Activated CD4-positive, alpha-beta T cell treated with anti-CD3 and anti-CD28 coated beads, Interleukin-2, amount 50 U/mL, for 16 hours (primary cell): ENCODE measurements at regions not wholly inside any gene's neighbourhood (a gene's known extent, or its start where the extent isn't known, plus 50 kb on each side); places are given as distances from the start of the nearest gene placed in this dataset.
"Not testable (repeated sequence)": the region's sequence is repeated elsewhere in the genome, so short reads cannot be mapped to it uniquely, and the experiment has no call there.

ENCODE experiments used
- DNase-seq: peaks from one replicate; pipeline ENCODE4 v3.0.0-alpha.2; 2020

DNA sequence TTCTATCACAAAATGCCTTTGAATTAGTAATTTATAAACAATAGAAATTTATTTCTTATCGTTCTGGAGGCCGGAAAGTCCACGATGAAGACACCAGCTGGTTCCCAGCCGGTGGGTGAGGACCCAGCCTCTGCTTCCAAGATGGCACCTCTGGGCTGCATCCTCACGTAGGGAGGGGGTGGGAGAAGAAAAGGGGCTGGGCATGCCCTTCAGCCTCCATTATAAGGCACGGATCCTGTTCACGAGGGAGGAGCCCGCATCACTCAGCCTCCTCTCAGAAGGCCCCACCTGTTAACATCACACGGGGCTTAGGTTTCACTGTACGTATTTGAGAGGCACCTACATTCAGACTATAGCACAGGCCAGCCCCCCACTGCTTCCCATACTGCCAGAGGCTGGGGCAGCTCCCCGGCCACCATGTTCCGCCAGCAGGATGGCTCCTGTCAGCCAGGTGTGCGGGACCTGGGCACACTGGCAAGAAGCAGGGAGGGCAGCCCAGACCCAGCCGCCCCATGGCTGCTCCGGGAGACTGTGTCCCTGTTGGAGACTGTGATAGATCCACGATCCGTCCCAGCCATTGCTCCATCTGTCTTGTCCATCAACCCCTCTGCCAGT lies 131.6 kb downstream of the SOX1 start:
- no peak for DNase-seq

GRCh38 chr13:112200200-112200599 lies 133.3 kb downstream of the SOX1 start:
- no peak for DNase-seq

GRCh38 chr13:112202266-112202665 lies 135.3 kb downstream of the SOX1 start:
- no peak for DNase-seq

- no peak for DNase-seq
These were observed 136.0 kb downstream of the SOX1 start for GRCh38 chr13:112202966-112203365.

DNA sequence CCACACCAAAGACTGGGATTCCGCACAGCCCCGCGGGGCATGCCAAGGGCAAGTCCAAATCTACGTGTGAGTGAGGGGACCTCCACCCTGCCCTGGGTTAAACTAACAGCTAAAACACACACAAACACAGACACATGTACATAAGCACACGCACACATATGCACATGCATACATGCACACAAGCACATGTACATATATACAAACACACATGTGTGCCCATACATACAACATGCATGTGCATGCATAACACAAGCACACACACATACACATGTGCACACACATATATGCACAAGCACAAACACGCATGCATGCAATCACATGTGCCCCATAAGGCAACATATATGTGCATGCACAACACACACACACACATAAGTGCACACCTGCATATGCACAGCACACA lies 136.7 kb downstream of the SOX1 start:
- no peak for DNase-seq

GRCh38 chr13:112204346-112205327 lies 137.7 kb downstream of the SOX1 start:
- no peak for DNase-seq

DNA sequence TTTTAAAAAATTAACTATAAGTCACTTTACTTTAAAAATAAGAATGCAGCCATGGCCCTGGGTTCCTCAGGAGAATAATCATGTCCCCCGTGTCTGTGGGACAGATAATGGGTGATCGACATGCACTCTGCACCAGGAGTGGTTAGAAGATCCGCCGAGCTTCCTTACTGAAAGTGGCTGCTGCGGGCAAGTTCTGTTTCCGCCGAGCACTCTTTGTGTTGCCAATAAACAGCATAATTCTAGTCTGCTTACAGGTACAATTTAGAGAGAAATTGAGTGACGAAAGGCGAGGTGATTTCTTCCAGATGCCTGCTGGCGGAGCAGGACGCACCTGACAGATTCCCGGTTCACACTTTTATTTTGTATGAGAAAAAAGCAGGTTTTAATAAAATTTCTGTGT lies 139.0 kb downstream of the SOX1 start:
- no peak for DNase-seq

DNA sequence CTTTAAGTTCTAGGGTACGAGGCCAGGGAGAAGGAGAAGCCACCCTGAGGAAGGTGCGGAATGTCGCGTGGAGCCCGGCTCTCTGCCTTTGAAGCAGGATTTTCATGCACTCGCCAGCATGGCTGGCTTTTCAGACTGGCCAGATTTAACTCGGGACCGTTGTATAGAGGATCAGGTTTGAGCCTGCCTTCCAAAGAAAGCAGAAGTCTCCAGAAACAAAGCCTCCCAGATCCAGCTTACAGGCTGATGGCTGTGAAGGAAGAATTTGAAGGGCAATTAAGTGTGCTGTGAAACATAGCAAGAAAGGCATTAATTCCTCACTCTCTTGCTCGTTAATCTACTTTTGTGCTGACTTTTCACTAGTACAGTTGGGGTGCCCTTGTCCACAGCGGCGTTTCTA lies 140.2 kb downstream of the SOX1 start:
- DNase-seq: no peak

DNA sequence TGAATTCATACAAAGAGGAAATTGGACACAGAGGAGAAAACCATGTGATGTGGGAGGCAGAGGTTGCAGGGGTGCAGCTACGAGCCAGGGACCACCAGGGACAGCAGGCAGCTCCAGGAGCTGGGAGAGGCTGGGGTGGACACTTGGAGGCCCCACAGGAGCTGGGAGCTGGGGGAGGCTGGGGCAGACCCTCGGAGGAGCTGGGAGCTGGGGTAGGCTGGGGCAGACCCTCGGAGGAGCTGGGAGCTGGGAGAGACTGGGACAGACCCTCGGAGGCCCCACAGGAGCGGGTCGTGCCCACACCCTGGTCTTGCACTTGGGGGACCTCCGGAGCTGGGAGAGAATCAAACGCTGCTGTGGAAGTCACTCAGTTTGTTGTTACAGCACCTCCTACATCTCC lies 141.7 kb downstream of the SOX1 start:
- no peak for DNase-seq

DNA sequence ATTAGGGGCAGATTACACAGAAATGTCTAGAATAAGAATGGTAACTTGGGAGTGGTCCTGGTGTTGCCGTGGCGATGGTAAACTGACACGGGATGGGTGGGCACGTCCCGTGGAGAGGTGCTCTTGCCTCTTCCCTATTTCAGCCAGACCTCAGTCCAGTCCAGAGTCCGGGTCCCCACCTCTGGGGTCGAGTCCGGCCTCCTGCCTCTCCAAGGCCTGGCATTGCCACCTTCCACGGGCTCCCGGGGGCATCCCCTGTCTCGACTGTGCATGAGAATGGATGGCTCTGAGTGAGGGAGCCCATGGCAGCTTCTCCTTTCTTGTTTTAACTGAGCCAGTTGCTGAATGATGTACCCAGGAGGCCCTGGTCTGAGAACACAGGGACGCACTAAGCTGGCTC lies 142.3 kb downstream of the SOX1 start:
- DNase-seq: no peak

- no peak for DNase-seq
These were observed 142.8 kb downstream of the SOX1 start for GRCh38 chr13:112209711-112210110.

DNA sequence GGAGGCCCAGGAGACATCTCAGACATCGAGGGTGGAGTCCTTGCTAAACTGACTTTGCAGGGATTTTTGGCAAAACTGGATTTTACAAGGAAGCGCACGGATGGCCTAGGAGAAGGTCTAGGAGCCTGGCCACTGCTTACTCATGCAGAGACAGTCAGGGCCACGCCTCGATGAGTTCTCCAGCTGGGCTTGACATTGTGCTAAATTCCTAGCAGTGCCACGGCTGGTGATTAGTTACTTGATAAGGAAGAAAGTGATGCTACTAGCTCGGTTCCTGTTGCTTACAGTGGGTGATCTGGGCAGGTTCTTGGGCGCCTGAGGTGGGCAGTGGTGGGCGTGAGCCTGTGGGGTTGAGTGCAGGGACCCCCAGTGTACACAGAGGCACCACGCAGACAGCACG lies 143.4 kb downstream of the SOX1 start:
- no peak for DNase-seq

DNA sequence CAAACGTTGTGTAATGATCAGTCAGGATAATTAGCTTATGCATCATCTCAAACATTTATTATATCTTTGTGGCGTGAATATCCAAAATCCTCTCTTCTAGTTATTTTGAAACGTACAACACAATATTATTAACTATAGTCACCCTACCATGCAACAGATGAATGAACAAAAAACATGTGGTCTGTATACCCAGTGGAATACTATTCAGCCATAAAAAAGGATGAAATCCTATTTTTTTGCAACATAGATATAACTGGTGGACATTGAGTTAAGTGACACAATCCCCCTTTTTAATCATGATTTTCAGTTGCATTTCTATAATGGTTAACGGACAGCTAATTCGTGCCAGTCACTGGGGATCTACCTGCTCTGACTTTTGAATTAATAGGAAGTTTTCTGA lies 145.6 kb downstream of the SOX1 start:
- DNase-seq: no peak

DNA sequence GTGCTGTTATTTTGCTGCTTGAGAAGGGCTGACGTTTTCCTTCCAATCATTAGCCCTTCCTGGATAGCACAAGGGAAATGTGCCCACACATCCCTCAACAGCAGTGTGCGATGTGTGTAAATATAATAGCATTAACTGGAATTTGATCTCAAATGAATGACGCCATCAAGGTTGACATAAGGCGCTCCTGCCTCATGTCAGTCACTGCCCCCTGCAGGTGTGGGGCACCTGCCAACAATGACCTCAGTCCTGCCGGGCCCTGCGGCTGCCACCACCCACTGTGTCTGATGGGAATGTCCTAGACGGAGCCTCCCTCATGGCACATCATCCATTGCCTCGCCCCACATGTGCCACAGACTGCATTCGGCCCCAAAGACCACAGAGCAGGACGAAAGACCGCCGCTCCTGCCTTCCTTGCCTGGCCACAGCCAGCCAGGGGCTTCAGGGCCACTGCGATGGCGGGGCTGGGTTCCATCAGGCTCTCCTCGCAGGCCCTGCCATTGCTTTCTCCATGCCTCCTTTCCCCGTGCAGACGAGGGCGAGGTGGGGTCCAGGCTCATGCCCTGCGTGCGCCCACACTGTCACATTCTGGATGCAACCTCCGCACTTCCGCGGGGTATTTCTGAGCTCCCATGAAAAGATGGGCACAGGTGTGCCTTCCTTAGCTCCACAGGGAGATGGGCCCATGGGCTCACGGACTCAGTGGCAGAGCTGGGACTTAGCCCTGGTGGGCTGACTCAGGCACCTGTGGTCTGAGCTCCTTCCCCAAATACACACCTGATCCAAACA lies 146.7 kb downstream of the SOX1 start:
- DNase-seq: no peak

GRCh38 chr13:112215871-112216270 lies 148.9 kb downstream of the SOX1 start:
- DNase-seq: no peak

- no peak for DNase-seq
These were observed 150.5 kb downstream of the SOX1 start for GRCh38 chr13:112217431-112217830.

GRCh38 chr13:112218416-112218815 lies 151.5 kb downstream of the SOX1 start:
- no peak for DNase-seq

GRCh38 chr13:112219740-112220139 lies 152.8 kb downstream of the SOX1 start:
- no peak for DNase-seq

DNA sequence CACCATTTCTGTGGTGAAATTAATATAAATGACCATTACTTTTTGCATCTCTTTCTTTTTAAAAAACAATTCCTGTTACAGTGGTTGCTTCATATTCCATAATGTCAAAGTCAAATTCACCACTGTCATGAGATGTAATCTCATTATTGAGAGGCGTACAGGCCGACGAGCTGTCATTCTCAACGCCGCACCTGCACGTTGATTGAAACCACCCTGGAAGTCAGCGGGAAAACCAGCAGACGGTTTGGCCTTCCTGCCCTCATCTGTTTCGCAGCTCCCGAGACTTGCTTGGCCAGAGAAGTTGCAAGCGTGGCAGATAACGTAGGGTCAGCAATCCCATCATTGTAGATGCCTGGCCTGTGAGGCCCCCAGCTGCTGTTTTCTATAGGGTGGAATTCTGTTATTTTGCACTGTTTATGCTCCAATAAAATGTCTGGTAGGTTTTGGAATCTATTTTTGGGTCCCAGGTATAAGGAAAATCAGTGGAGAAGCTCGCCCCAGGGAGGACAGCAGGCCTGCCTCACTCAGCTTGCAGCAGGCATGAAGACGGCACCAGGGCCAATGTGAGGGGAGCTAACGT lies 153.4 kb downstream of the SOX1 start:
- no peak for DNase-seq

GRCh38 chr13:112220925-112221324 lies 154.0 kb downstream of the SOX1 start:
- no peak for DNase-seq

GRCh38 chr13:112222971-112223370 lies 153.2 kb upstream of the SPACA7 start:
- DNase-seq: no peak

GRCh38 chr13:112223929-112224328 lies 152.2 kb upstream of the SPACA7 start:
- DNase-seq: not testable (repeated sequence)

DNA sequence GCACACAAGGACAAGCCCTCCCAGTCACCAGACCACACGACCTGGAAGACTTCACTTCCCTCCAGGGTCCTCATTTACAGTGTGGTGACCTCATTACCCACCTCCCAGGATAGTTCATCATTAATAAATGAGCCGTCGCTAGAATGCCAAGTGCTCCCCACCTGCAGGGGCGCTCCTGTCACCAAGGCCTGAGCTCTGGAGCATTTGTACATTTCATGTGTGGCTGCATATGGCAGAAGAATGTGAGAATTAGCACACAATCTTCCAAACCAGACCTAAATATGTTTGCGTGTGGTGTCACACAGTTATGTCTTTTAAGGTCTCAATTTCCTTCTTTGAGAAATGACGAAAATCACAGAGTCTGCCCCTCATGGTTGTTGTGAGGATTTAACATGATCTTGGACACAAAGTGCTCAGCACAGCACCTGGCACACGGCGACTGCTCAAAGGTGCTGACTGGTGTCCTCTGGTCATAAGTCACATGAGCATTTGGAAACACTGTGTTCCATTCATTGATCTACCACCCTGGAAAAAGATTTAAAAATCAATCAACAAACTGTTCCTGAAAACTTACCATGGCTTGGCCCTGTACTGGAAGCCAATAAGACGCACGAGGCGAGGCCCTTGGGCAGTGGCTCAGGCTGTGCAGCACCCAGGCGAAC lies 150.6 kb upstream of the SPACA7 start:
- no peak for DNase-seq
